GM21381 (cell line): ENCODE measurements at regions not wholly inside any gene's neighbourhood (a gene's known extent, or its start where the extent isn't known, plus 50 kb on each side); places are given as distances from the start of the nearest gene placed in this dataset.

Source experiments
- ATAC-seq: cut with Tn5 transposase; IDR thresholded peaks from one replicate; pipeline ENCODE4 v1.9.1; 2021; ENCODE audit warnings: mild to moderate bottlenecking, moderate library complexity; ENCODE audit not compliant: unreplicated experiment

- no peak for ATAC-seq
These were observed 287.1 kb upstream of the CDH4 start for GRCh38 chr20:60964911-60965310.

GRCh38 chr20:60966031-60966430, 286.0 kb upstream of the CDH4 start:
- ATAC-seq = no peak

DNA sequence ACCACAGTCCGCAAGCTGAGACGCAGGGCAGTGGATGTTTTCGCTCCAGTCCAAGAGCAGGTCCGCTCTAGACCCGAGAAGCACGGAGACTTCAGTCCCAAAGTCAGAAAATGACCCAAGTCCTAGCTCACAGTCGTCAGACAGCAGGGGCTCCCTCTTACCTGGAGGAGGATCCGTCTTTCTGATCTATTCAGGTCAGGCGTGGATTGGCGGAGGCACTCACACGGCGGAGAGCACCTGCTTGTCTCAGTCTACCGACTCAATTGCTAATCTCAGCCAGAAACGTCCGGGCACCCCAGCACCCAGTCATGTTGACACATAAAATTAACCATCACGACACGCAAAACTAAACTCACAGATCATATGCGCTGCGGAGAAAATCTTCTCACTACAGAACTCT, 285.3 kb upstream of the CDH4 start:
- no peak for ATAC-seq

- no peak for ATAC-seq
These were observed 284.4 kb upstream of the CDH4 start for GRCh38 chr20:60967431-60968316.

GRCh38 chr20:60968853-60969720, 283.0 kb upstream of the CDH4 start:
- ATAC-seq = no peak

- ATAC-seq = no peak
These were observed 281.5 kb upstream of the CDH4 start for GRCh38 chr20:60970601-60971000.

DNA sequence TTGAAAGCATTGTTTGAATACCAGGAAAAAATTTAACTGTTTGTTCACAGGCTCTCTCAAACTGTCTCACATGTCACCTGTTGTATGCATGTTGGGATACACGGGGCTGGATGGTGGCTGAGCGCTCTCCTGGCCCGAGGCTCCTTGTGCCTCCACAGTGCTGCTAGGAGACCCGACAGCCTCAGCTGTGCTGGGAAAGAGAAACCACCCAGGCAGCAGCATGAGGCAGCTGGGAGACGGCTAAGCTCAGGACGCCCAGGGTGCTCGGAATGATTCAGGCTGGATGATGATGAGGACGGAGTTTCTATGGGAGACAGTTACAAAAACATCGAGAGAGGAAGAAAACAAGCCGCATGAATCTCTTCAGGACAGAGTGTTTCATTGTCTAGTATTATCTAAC, 278.0 kb upstream of the CDH4 start:
- ATAC-seq = no peak

DNA sequence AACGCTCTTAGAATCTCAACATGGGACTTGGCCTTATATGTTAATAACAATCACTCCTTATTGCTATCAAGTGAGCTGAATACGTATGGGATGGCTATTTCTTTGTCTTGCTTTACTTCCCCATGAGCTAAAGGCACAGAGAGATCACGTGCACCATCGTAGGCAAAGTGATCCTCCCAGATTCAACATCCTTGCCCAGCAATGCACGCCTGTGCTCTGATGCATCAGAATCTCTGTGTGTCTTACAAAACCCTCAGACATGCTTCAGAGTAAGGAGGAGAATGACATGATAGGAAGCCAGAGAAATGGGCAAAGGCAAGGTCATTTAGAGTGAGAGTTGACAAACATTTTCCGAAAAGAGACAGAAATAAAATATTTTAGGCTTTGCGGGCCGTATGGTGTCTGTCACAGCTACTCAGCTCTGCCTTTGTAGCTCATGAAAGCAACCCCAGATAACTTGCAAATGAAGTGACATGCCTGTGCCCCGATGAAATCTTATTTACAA, 277.6 kb upstream of the CDH4 start:
- ATAC-seq = no peak

GRCh38 chr20:60976139-60976538, 275.9 kb upstream of the CDH4 start:
- no peak for ATAC-seq

- ATAC-seq = no peak
These were observed 275.1 kb upstream of the CDH4 start for GRCh38 chr20:60976913-60977312.

GRCh38 chr20:60977901-60978300, 274.2 kb upstream of the CDH4 start:
- ATAC-seq = no peak

GRCh38 chr20:60984666-60985065, 267.4 kb upstream of the CDH4 start:
- no peak for ATAC-seq

GRCh38 chr20:60986506-60987156, 265.4 kb upstream of the CDH4 start:
- no peak for ATAC-seq

- ATAC-seq = no peak
These were observed 262.0 kb upstream of the CDH4 start for GRCh38 chr20:60990061-60990460.

- ATAC-seq = no peak
These were observed 261.4 kb upstream of the CDH4 start for GRCh38 chr20:60990643-60991042.

- ATAC-seq = no peak
These were observed 258.5 kb upstream of the CDH4 start for GRCh38 chr20:60993433-60994044.

- ATAC-seq = no peak
These were observed 252.8 kb upstream of the CDH4 start for GRCh38 chr20:60999250-60999649.

- no peak for ATAC-seq
These were observed 250.0 kb upstream of the CDH4 start for GRCh38 chr20:61002090-61002489.

DNA sequence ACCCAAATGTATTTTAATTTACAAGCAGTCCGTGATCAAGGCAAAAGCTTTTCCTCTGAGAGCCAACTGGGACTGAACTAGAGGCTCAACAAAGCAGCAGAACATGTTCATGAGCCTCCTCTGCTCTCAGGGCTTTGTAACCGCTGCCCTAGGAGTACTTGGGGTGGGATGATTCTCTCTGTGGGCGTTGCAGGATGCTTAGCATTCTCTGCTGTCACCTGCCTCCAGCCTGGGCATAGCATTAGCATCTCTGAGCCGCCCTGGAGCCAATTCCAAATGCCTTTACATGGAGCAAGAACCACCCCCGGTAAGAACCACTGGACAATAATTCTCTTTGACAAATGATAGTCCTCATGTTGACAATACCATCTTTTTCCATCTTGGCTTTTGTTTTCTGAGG, 237.6 kb upstream of the CDH4 start:
- ATAC-seq = no peak

DNA sequence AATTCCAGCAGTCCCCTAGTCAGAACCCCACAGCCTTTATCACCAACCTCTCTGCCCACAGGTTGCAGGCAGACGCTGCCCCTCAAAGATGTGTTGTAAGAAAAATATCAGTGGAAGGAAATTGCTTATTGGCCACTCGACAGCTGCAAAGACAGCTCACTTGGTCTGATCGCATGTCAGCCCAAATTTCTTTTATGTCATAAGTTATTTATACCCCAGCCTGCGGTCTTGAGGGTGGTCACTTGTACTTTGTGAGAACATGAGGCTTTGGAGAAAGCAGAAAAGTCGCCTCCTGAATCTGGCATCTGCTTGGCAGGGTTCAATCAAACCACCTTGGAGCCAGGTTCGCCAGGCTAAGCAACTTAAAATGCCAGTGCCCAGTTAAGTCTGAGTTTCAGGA, 236.5 kb upstream of the CDH4 start:
- ATAC-seq = no peak

GRCh38 chr20:61019322-61019721, 232.7 kb upstream of the CDH4 start:
- ATAC-seq = no peak
